ENCODE measurements at regions not wholly inside any gene's neighbourhood (a gene's known extent, or its start where the extent isn't known, plus 50 kb on each side); places are given as distances from the start of the nearest gene placed in this dataset.

- DNase-seq: no peak
Observed at GRCh38 chr1:63126104-63126503, 196.3 kb upstream of the FOXD3 start.

GRCh38 chr1:63127376-63127775 is 195.0 kb upstream of the FOXD3 start:
- DNase-seq: no peak

GRCh38 chr1:63128556-63128955 is 193.8 kb upstream of the FOXD3 start:
- DNase-seq: no peak

- DNase-seq: no peak
Observed at GRCh38 chr1:63129184-63129583, 193.2 kb upstream of the FOXD3 start.

GRCh38 chr1:63129855-63130254 is 192.5 kb upstream of the FOXD3 start:
- DNase-seq: no peak

GRCh38 chr1:63134501-63135173 is 187.7 kb upstream of the FOXD3 start:
- DNase-seq: no peak

- DNase-seq: no peak
Observed at GRCh38 chr1:63135174-63135512, 187.2 kb upstream of the FOXD3 start.

- no peak for DNase-seq
Observed at GRCh38 chr1:63135801-63136200, 186.6 kb upstream of the FOXD3 start.

GRCh38 chr1:63142001-63142400 is 180.4 kb upstream of the FOXD3 start:
- no peak for DNase-seq

- no peak for DNase-seq
Observed at GRCh38 chr1:63143482-63143881, 178.9 kb upstream of the FOXD3 start.

- no peak for DNase-seq
Observed at GRCh38 chr1:63147783-63148182, 174.6 kb upstream of the FOXD3 start.

GRCh38 chr1:63148825-63149645 is 173.3 kb upstream of the FOXD3 start:
- DNase-seq: peak; percentile 20 to 21

- no peak for DNase-seq
Observed at GRCh38 chr1:63152572-63152971, 169.8 kb upstream of the FOXD3 start.

- no peak for DNase-seq
Observed at GRCh38 chr1:63155437-63155836, 166.9 kb upstream of the FOXD3 start.

- DNase-seq: no peak
Observed at GRCh38 chr1:63157085-63157484, 165.3 kb upstream of the FOXD3 start.

GRCh38 chr1:63169057-63169456 is 153.3 kb upstream of the FOXD3 start:
- DNase-seq: no peak

- no peak for DNase-seq
Observed at GRCh38 chr1:63173161-63173560, 149.2 kb upstream of the FOXD3 start.

- DNase-seq: peak in 1 of 2 experiments; percentile 10
Observed at GRCh38 chr1:63189677-63190076, 132.7 kb upstream of the FOXD3 start.

GRCh38 chr1:63190171-63190570 is 132.2 kb upstream of the FOXD3 start:
- DNase-seq: no peak

- no peak for DNase-seq
Observed at GRCh38 chr1:63198871-63199394, 123.4 kb upstream of the FOXD3 start.

GRCh38 chr1:63199706-63200335 is 122.5 kb upstream of the FOXD3 start:
- DNase-seq: no peak

GRCh38 chr1:63200676-63201075 is 121.7 kb upstream of the FOXD3 start:
- no peak for DNase-seq

- no peak for DNase-seq
Observed at GRCh38 chr1:63203641-63204040, 118.7 kb upstream of the FOXD3 start.

- no peak for DNase-seq
Observed at GRCh38 chr1:63205776-63206175, 116.6 kb upstream of the FOXD3 start.
